ENCODE measurements at regions not wholly inside any gene's neighbourhood (a gene's known extent, or its start where the extent isn't known, plus 50 kb on each side); places are given as distances from the start of the nearest gene placed in this dataset.

DNA sequence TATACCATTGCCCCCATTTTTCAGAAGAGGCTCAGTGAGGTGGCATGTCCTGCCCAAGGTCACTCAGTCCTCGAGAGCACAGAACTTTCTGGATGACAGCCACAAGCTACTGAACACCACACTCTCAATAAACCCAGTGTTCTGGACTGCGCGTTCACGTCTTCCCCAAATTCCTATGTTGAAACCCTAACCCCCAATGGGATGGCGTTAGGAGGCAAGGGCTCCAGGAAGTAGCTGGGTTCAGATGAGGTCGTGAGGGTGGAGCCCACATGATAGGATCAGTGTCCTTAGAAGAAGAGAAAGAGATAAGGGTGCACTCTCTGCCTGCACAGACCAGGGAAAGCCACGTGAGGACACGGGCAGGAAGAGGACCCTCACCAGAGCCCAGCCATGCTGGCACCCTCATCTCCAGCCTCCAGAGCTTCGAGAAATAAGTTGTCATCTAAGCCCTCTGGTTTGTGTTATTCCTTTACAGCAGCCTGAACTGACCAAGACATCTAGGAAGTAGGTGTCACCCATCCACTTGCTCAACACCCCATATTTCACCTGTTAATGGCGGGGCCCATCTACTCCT lies 324.0 kb downstream of the UACA start:
- DNase-seq = no peak

DNA sequence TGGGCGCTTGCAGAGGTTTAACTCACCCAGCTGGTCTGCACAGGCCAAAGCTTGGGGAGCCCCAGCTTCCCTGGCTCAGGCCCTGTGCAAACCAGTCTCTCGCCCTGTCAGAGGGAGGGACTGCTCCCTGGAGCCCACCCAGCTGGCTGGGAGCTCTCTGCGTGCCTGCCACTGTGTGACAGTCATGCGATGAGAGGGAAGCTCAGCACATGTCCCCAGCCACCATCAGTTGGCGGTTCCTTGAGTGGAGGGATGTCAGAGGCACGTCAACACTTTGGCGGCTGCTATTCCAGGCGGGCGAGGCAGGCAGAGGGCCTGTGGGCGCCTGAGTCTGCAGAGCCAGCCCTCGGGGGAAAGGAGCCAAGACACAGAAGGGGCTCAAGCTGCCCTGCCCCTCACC lies 324.6 kb downstream of the UACA start:
- no peak for DNase-seq

DNA sequence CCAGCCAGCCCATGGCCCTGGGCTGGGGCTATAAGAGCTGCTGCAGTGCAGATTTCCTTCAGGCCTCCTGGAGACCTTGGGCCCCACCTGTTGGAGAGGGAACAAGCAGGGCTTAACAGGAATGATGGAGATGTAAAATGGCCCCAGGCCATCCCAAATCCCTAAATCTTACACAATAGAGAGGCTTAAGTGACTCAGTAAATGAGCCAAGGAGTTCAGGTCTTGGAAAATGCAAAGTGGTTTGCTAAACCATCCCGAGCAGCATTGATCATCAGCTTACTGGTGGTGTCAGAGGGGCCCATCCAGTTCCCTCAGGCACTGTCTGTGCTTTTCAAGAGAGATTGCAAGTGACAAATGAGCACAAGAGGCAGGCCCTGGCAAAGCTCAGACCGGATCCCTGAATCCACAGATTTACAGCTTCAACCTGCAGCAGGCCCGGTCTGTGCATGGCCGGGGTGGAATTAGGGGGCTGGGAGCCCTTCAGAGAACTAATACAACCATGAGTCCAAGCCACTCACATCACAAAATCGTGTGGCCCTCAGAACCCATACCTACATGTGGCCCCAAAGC lies 325.4 kb downstream of the UACA start:
- DNase-seq = no peak

GRCh38 chr15:70437089-70437488 lies 326.3 kb downstream of the UACA start:
- DNase-seq = no peak

DNA sequence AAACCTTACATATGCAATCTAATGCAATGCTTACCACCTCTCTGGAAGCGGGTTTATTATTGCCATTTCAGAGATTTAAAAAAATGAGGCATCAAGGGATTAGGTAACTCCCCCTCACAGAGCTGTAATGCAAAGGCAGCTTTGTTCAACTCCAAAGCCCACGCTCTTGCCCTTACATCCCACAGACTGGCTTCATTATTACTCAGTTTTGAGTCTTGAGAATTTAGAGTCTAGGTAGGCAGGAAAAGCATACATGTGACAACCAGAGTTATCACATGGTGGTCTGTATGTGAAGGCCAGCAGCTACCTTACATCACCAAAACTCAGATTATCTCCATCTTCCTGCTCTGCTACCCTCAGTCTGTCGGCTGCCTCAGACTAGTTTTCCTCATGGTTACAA lies 326.9 kb downstream of the UACA start:
- no peak for DNase-seq

GRCh38 chr15:70435872-70436271 lies 327.5 kb downstream of the UACA start:
- DNase-seq = no peak

DNA sequence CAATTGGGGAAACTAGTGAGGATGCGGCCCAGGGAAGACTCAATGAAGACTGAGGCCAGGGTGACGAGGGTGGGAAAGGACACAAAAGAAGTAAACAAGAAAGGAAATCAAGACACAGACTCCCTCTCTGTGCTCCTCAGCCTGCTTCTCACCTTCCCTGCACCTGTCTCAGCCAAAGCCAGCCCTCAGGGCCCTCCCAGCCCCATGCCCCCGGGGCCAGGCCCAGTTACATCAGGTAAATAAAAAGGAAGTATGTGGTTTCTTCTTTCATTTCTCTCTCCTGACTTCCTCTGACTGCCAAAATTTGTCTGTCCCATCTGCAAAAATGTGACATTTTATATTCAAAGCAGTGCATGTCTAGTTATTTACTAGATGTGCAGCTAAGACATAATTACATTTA lies 328.0 kb downstream of the UACA start:
- DNase-seq = no peak

- DNase-seq = no peak
These were observed 329.6 kb downstream of the UACA start for GRCh38 chr15:70433586-70434324.

DNA sequence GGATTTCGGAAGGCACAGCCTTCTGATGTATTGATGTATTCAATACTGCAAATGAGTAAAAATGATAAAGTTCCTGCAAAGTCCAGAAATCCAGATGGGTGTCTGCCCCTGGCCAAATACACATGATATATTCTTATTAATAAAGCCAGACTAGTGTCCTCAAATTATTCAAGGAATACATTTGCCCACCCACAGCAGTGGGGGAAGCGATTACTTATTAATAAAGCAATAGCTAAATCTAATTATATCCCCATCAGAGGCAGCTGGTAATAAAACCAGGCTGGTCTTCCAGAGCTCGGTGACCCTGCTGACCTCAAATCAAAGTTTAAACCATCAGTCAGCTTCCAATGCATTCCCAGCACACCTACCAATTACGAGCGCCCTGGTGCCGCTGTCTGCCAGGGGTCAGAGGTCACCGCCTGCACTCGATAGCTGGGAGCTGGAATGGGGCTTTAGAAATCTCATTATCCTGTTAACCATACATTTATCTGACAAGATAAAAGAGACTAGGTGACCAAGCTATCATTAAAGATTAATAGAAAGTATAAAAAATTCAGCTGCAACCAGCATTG lies 330.3 kb downstream of the UACA start:
- no peak for DNase-seq

GRCh38 chr15:70431854-70432253 lies 331.5 kb downstream of the UACA start:
- no peak for DNase-seq

- DNase-seq = no peak
These were observed 332.4 kb upstream of the TLE3 start for GRCh38 chr15:70430069-70430468.

GRCh38 chr15:70429056-70429722 lies 331.5 kb upstream of the TLE3 start:
- DNase-seq = no peak

DNA sequence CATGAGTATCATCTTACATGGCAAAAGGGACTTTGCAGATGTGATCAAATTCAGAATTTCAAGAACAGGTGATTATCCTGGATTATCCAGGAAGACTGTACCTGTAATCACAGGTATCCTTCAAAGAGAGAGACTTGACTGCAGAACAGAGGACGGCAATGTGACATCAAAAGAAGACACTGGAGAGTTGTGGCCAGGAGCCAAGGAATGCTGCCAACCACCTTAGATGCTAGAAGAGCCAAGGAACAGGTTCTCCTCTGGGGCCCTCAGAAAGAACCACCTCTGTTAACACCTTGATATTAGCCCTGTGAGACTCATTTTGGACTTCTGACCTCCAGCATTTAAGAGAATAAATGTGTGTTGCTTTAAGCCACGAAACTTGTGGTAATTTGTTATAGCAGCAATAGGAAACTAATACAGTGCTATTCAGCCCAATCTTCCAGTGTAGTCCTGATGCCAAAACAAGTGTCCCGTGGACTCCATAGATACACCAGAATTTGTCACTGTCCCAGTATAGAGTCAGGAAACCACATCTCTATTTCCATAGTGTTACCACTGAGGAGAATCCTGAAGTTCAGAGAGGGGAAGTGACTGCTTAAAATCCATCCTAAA lies 330.6 kb upstream of the TLE3 start:
- DNase-seq = no peak

DNA sequence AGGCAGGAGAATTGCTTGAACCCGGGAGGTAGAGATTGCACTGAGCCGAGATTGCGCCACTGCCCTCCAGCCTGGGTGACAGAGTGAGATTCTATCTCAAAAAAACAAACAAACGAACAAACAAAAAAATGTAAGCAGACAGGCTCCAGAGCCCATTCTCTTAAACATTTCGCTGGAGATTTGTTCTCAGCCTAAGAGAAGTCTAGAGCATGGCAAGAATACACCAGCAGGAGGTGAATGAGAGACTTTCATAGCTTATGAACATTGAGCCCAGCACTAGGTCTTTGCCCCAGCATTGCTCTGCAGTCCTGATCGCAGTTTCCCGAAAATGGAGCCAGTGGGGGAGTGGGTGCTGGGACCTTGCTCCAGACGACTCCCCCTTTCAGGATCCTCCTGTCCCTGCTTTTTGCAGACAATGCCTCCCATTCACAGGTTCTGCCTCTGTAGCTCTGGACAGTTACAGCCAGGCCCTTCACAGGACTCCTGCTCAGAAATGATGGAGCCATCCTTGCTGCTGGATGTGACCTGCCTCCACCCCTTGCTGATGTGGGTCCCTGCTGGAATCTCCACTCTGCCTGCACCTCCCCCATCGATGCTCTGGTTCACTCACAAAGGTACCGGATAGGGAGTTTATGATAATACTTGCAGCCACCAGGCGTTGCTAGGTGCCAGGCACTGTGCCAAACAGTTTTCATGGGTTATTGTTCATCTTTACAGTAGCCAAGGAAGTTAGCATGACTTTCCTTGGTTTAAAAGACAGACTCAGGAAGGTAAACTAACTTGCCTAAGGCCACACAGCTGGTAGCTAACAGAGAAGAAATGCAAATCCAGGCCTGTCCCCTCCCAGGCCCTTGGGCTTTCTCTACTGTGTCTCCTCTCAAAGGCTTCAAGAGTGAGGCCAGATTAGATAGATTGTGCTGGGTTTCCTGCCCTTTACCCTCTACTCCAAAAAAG lies 329.7 kb upstream of the TLE3 start:
- no peak for DNase-seq

DNA sequence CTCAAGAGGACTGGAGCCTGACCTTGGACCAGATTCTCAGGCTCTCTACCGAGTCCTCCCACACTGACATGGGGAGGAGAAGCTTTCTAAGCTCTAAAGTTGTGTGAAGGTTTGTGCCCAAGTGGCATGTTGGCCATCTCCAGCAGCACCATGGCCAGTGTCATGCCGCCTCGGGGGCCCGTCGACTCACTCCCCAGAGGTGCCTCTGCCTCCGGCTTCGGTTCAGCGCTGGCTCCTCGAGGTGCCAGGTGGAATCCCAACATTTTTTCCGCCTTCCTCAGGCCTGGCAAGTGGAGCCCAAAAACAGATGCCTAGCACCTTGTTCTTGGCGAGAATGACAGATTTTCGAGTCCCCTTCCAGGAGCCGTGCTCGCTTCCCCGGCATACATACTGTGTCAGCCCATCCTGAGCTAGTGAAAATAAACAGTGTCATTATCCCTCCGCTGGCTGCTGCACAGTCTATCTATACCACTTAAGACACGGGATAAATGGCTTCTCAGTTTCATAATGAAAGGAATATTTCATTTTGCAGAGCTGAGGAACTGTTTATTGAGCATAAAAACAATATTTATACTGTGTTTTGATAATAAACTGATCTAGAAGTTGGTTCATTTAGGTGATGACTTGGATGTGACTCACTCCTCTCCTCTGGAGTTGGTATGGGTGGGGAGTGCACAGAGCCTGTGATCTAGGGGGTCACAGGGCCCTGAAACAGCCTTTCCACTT lies 328.5 kb upstream of the TLE3 start:
- no peak for DNase-seq

- DNase-seq = no peak
These were observed 327.3 kb upstream of the TLE3 start for GRCh38 chr15:70424937-70425411.

GRCh38 chr15:70423267-70423666 lies 325.6 kb upstream of the TLE3 start:
- DNase-seq = no peak

DNA sequence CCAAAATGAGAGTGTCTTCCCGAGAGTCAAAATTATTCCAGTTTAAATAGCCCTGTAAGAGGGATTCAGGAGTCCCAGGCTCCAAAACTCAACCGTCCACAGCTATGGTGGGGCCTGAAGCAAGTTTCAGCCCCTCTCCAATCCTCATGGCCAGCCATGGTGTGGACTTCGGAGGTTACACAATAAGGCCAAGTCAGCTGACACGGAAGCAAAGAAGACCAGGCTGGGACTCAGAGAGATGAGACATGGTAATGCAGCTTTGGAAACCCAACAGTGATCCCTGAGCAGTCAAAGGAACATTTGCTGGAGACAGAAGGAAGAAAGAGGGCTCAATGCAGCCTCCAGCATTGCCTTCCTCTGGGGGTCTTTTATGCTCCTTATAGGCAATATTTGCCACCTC lies 324.6 kb upstream of the TLE3 start:
- no peak for DNase-seq

DNA sequence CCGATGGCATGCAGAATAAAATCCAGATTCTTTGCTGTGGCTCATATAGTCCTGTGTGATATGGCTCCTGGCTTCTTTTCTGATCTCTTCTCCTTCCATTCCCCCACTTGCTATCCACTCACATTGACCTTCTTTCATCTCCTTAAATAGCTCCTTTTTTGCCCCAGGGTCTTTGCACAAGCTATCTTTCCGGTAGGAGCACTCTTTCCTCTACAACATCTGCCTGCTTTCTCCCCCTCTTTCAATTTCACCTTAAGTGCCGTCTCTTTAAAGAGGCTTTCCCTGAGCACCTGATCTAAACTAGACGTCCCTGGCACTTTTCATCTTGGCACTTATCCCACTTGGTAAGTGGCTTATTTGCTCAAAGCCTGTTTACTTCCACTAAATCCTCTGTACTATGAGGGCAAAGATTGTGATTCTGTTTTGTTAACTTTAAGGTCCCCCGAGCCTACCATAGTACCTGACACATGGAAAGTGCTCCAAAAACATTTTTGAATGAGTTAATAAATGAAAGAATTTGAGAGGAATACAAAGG lies 323.3 kb upstream of the TLE3 start:
- no peak for DNase-seq

DNA sequence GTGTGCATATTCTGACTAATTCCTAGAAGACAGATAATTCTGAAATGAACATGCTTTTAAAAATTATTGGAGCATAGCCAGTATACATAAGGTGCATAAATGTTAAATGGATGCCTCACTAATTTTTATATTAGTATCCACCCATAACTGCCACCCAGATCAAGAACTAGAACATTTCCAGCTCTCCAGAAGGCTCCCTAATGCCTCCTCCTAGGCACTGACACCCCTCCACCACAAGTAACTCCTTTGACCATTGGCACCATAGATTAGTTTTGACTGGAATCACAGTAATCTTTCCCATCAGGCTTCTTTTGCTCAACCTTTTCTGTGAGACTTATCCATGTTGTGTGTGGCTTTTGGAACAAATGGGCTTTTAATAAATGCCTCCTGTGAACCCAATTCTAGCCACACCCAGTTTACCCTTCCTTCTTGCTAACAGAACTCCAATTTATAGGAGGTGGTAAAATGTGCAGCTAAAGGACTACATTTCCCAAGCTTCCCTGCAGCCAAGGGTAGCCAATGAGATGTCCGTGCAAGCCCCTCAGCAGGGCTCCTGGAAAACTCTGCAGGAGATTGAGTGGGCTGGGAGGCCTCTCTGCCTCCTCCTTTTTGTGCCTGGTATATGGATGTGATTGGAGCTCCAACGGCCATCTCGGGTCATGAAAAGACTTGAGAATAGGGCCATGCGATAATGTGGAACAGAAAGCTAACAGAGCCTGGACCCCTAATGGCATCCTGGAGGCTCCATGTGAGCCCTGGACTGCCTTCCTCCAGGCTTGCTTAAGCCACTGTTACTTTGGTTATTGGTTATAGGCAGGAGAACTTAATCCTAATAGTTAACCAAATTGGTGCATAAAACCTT lies 322.6 kb upstream of the TLE3 start:
- DNase-seq = no peak

Data from activated CD8-positive, alpha-beta memory T cell treated with anti-CD3 and anti-CD28 coated beads, Interleukin-2, amount 50 U/mL, for 4 hours (primary cell).